Transverse colon (tissue), 4 donors: ENCODE measurements at regions not wholly inside any gene's neighbourhood (a gene's known extent, or its start where the extent isn't known, plus 50 kb on each side); places are given as distances from the start of the nearest gene placed in this dataset.

Source experiments
- DNase-seq: peaks from one replicate; pipeline ENCODE4 v3.0.0-alpha.2; 2019
- H3K27ac ChIP-seq, 4 donors: fragments of 200-600 bp; sonication (generic); 2 replicates each; pipeline ENCODE4 v1.5.1; 2016 to 2018; ENCODE audit warnings: inconsistent platforms in 4 of 4
- H3K27me3 ChIP-seq: fragments of 200-600 bp; sonication (generic); 2 replicates; pipeline ENCODE4 v1.5.1; 2017; ENCODE audit warnings: inconsistent platforms
- H3K36me3 ChIP-seq, 4 donors: fragments of 200-600 bp; sonication (generic); 2 replicates each; pipeline ENCODE4 v1.5.1; 2017 to 2019; ENCODE audit warnings: inconsistent platforms in 4 of 4
- H3K4me1 ChIP-seq, 4 donors: fragments of 200-600 bp; sonication (generic); 2 replicates each; pipeline ENCODE4 v1.5.1; 2017 to 2020; ENCODE audit warnings: inconsistent platforms in 4 of 4
- H3K4me3 ChIP-seq, 4 donors: fragments of 200-600 bp; sonication (generic); 1 replicate in 1 of 4; 2 replicates in 3 of 4; pipeline versions ENCODE4 v1.5.1 to v1.6.1; 2017 to 2019; ENCODE audit warnings: inconsistent platforms in 4 of 4
- H3K9me3 ChIP-seq, 2 donors: fragments of 200-600 bp; sonication (generic); 2 replicates each; pipeline ENCODE4 v1.5.1; 2017 to 2019; ENCODE audit warnings: inconsistent platforms in 2 of 2
- EP300 ChIP-seq: sonication (generic); formaldehyde crosslinking; IDR thresholded peaks from one replicate; pipeline ENCODE4 v1.6.1; 2017; ENCODE audit warnings: antibody characterized with exemption, low read depth
- POLR2A ChIP-seq: fragments of 450-650 bp; IDR thresholded peaks from one replicate; pipeline ENCODE4 v1.6.1; 2016; ENCODE audit warnings: antibody characterized with exemption, mild to moderate bottlenecking, moderate library complexity
- POLR2AphosphoS5 ChIP-seq, 3 donors: sonication (generic); formaldehyde crosslinking; IDR thresholded peaks; one replicate each; pipeline ENCODE4 v1.6.1; 2016; ENCODE audit warnings: antibody characterized with exemption in 3 of 3
- WGBS, 2 donors: methylation state at CpG; one replicate each; pipeline ENCODE4 v1.1.5; 2018; ENCODE audit warnings: low coverage in 1 of 2; 5-methylcytosine and 5-hydroxymethylcytosine counted together
- in situ Hi-C, 4 donors: fragments of 200-750 bp; cut with MboI; loops; one replicate each; pipeline versions ENCODE4 v1.15.0 to v1.15.1; 2017; ENCODE audit warnings: low sequenced_read_pairs in 3 of 4, low pct_ligation_motif_present in 1 of 4, low pct_unique_long_range_greater_than_20kb in 1 of 4
- intact Hi-C: fragments of 100-400 bp; cut with DNase I; formaldehyde crosslinking; loops from one replicate; pipeline ENCODE4 v1.15.1; 2023; ENCODE audit warnings: low total_unique reads
- TF ChIP-seq, protein P1 (sequence below), 5 experiments: fragments of 200-600 bp in 3 of 5; fragments of 450-650 bp in 2 of 5; sonication (generic) in 3 of 5; IDR thresholded peaks; 1 replicate in 2 of 5; 2 replicates in 3 of 5; pipeline ENCODE4 v1.5.1; 2016 to 2017; ENCODE audit warnings: antibody characterized with exemption in 5 of 5, inconsistent platforms in 3 of 5, mild to moderate bottlenecking in 2 of 5, moderate library complexity in 1 of 5

DNA sequence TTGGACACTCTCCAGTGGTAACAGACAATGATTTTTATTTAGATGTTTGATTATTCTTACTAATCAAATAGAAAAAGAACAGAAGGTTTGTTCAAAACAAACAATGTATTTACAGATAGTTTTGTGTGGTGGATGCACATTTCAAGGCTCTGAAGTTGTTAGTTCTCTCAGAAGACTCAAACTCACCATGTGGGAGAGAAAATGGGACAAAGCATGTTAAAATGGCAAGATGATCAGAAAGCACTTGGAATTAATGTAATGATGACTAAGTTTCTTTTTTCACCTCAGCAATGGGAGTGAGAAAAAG is 450.5 kb upstream of the KCNMB2 start:
- H3K27me3 ChIP-seq = no peaks in the 10 kb centered on the region
- peak overlapping the region; percentile 63 to 74 (median 66) for H3K27ac ChIP-seq
- intact Hi-C loops = no loop called here
- peaks cover 35 to 67% (median 41%) of the 10 kb centered on the region in 4 donors for H3K4me1 ChIP-seq
- in situ Hi-C loops = loop anchor here in 1 of 4 donors (25.0 kb wide), 1 partner anchor 873 kb away; no protein-coding TSS in a partner anchor
- no peak overlapping the region for H3K4me3 ChIP-seq
- no peak for DNase-seq
- no peaks in the 10 kb centered on the region for H3K36me3 ChIP-seq
- no peaks in the 10 kb centered on the region for H3K9me3 ChIP-seq
- TF ChIP-seq POLR2AphosphoS5 (IDR thresholded peaks at IDR 0.05) (no peak), EP300 (no peak), POLR2A (no peak)
- TF ChIP-seq, protein P1, sequence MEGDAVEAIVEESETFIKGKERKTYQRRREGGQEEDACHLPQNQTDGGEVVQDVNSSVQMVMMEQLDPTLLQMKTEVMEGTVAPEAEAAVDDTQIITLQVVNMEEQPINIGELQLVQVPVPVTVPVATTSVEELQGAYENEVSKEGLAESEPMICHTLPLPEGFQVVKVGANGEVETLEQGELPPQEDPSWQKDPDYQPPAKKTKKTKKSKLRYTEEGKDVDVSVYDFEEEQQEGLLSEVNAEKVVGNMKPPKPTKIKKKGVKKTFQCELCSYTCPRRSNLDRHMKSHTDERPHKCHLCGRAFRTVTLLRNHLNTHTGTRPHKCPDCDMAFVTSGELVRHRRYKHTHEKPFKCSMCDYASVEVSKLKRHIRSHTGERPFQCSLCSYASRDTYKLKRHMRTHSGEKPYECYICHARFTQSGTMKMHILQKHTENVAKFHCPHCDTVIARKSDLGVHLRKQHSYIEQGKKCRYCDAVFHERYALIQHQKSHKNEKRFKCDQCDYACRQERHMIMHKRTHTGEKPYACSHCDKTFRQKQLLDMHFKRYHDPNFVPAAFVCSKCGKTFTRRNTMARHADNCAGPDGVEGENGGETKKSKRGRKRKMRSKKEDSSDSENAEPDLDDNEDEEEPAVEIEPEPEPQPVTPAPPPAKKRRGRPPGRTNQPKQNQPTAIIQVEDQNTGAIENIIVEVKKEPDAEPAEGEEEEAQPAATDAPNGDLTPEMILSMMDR (IDR thresholded peaks at IDR 0.05) = no peak

DNA sequence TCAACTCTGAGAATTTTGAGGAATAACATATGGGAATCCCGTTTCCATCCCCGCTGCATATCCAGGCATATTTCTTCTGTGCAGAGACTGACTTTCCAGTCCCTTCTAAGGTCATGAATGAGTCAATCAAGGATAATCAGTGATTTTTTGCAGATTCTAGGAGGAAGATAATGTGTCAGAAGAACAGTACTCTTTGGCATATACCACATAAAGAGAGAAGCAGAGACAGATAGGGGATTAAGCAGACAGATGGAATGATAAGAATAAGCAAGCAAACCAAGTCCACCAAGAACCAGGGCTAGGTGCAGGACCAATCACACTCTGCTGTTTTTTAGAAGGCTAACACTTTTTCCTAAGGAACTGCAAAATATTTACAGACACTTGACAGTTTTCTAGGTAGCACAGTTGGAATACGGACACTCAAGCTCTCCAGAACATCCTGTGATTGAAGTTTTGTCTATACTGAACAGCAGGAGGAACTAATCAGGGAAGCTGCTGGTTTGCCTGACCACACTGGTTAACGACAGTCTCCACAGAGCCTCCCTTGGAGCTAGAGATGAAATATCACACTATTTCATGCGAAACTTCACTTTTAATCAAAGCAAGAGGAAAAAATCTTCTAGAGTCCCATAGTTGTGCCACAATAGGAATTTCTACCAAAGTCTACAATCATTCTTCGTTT is 450.0 kb upstream of the KCNMB2 start:
- Histone ChIP-seq H3K27me3 (no peaks in the 10 kb centered on the region), H3K4me1 (peaks cover 35 to 67% (median 41%) of the 10 kb centered on the region in 4 donors), H3K36me3 (no peaks in the 10 kb centered on the region), H3K27ac (peak overlapping the region in 3 of 4 donors; percentile 63 to 74 (median 64)), H3K9me3 (no peaks in the 10 kb centered on the region), H3K4me3 (no peak overlapping the region)
- TF ChIP-seq POLR2AphosphoS5 (IDR thresholded peaks at IDR 0.05) = no peak
- no peak for TF ChIP-seq POLR2A
- TF ChIP-seq, protein P1 (IDR thresholded peaks at IDR 0.05) = no peak
- TF ChIP-seq EP300 = no peak
- 60 to 75% methylated on average over 4 to 6 of the region's 6 CpGs for WGBS, 2 donors
- in situ Hi-C loops = loop anchor here in 1 of 4 donors (25.0 kb wide), 1 partner anchor 874 kb away; no protein-coding TSS in a partner anchor
- intact Hi-C loops = no loop called here
- DNase-seq = no peak

DNA sequence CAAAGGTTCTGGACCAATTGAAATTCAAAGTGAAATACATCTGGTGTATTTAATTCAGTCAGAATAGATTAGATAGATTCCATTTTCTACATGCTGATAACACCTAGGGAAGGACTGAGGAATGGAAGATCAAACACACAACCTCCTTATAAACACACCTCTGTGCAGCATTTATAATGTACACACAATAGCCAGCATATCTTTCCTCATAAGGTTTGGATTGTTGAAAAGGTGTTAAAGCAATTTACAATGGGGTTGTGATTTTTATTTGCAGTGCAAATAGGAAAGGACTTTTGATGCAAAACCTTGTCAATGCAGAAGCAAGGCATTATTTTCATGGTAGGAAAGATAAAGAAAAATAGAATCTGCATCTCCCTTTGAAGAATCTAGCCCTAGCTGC is 448.9 kb upstream of the KCNMB2 start:
- peaks cover 35 to 67% (median 41%) of the 10 kb centered on the region in 4 donors for H3K4me1 ChIP-seq

DNA sequence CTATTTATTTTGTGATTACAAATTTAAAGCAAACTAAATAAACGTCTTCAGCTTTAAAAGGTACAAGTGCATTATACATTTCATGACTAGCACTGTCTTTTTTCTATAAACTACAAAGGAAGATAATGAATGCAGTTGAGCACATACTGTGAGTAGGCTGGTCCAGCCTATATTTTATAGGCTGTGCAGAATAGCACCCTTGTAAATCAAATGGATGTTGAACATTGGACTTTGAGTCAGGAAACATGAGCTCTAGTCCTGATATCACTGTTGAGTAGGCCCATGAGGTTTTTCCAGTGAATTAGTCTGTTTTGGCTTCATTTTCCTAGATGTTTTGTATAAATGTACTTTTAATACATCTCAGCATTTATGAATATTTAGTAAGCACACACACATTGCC is 447.3 kb upstream of the KCNMB2 start:
- H3K27me3 ChIP-seq = no peaks in the 10 kb centered on the region
- no peak for DNase-seq
- H3K9me3 ChIP-seq = no peaks in the 10 kb centered on the region
- H3K27ac ChIP-seq = peak overlapping the region; percentile 17 to 47 (median 41)
- intact Hi-C loops = no loop called here
- peaks cover 27 to 58% (median 35%) of the 10 kb centered on the region in 4 donors for H3K4me1 ChIP-seq
- 27 to 33% methylated on average over 1 of the region's 1 CpG for WGBS, 2 donors
- TF ChIP-seq POLR2AphosphoS5 (IDR thresholded peaks at IDR 0.05) (peak in 2 of 3 donors; percentile 9 to 37), EP300 (no peak), POLR2A (no peak)
- TF ChIP-seq, protein P1 (IDR thresholded peaks at IDR 0.05) = no peak
- H3K4me3 ChIP-seq = no peak overlapping the region
- in situ Hi-C loops = loop anchor here in 1 of 4 donors (25.0 kb wide), 1 partner anchor 877 kb away; no protein-coding TSS in a partner anchor
- H3K36me3 ChIP-seq = no peaks in the 10 kb centered on the region

More for the DNA sequence above, 448.9 kb upstream of the KCNMB2 start:
- in situ Hi-C loops = loop anchor here in 1 of 4 donors (25.0 kb wide), 1 partner anchor 875 kb away; no protein-coding TSS in a partner anchor
- TF ChIP-seq POLR2AphosphoS5 (IDR thresholded peaks at IDR 0.05) (no peak), EP300 (no peak), POLR2A (no peak)
- TF ChIP-seq, protein P1 (IDR thresholded peaks at IDR 0.05) = no peak
- Histone ChIP-seq H3K4me3 (no peak overlapping the region), H3K27me3 (no peaks in the 10 kb centered on the region), H3K9me3 (no peaks in the 10 kb centered on the region), H3K27ac (peak overlapping the region in 2 of 4 donors; percentile 47 to 56), H3K36me3 (no peaks in the 10 kb centered on the region)
- intact Hi-C loops = no loop called here
- no peak for DNase-seq
